Psoas muscle (tissue), 7 donors: ENCODE measurements at regions not wholly inside any gene's neighbourhood (a gene's known extent, or its start where the extent isn't known, plus 50 kb on each side); places are given as distances from the start of the nearest gene placed in this dataset.
A peak's percentile ranks its signal among the peaks of the same experiment; 100 is the strongest.

Source experiments
- ATAC-seq, 4 donors: fragments of 200-7000 bp; cut with Tn5 transposase; one replicate each; pipeline ENCODE4 v1.9.1; 2020; ENCODE audit warnings: moderate library complexity in 3 of 4, mild to moderate bottlenecking in 2 of 4
- DNase-seq, 2 donors: peaks; one replicate each; pipeline ENCODE4 v3.0.0-alpha.2; 2020
- H3K27ac ChIP-seq: fragments of 200-600 bp; one replicate; pipeline ENCODE4 v1.8.0; 2022
- H3K27me3 ChIP-seq, 3 donors: fragments of 200-600 bp in 1 of 3; one replicate each; pipeline versions ENCODE4 v1.6.1 to v1.8.0; 2013 to 2022; ENCODE audit warnings: low read length in 2 of 3, mild to moderate bottlenecking in 2 of 3, moderate library complexity in 1 of 3; ENCODE audit not compliant: insufficient read depth in 3 of 3
- H3K36me3 ChIP-seq, 2 donors: fragments of 200-600 bp in 1 of 2; one replicate each; pipeline versions ENCODE4 v1.6.1 to v1.8.0; 2013 to 2022; ENCODE audit warnings: low read depth in 1 of 2, mild to moderate bottlenecking in 1 of 2, moderate library complexity in 1 of 2; ENCODE audit not compliant: insufficient read depth in 1 of 2
- H3K4me1 ChIP-seq: fragments of 200-600 bp; one replicate; pipeline ENCODE4 v1.8.0; 2022
- H3K4me3 ChIP-seq: fragments of 200-600 bp; one replicate; pipeline ENCODE4 v1.8.0; 2022; ENCODE audit warnings: mild to moderate bottlenecking
- H3K9me3 ChIP-seq: fragments of 200-600 bp; one replicate; pipeline ENCODE4 v1.8.0; 2022
- WGBS, 3 donors: extraction: QIAGEN DNeasy Blood & Tissue Kit; methylation state at CpG; one replicate each; pipeline versions ENCODE4 v1.1.6 to v1.1.7; 2013; 5-methylcytosine and 5-hydroxymethylcytosine counted together
- intact Hi-C, 2 donors: fragments of 100-400 bp; cut with DNase I; formaldehyde crosslinking; loops; one replicate each; pipeline versions ENCODE4 v1.11.0 to v1.14.2; 2022
- TF ChIP-seq, protein P1 (sequence below): fragments of 200-600 bp; IDR thresholded peaks from one replicate; pipeline ENCODE4 v1.8.0; 2022; ENCODE audit warnings: antibody characterized with exemption
- donor health status: healthy with polysubstance abuse.
- donor health status: DM: no; HTN: no; CAD: no; lungs with moderate emphysema.
- donor health status: Bipolar disorder and iron deficiency.
- donor health status: healthy.
- donor health status: DM: yes; HTN: yes; CAD: no.
- donor health status: DM: no; HTN: no; CAD: no.
- donor health status: DM: yes; HTN: yes; CAD: no.

DNA sequence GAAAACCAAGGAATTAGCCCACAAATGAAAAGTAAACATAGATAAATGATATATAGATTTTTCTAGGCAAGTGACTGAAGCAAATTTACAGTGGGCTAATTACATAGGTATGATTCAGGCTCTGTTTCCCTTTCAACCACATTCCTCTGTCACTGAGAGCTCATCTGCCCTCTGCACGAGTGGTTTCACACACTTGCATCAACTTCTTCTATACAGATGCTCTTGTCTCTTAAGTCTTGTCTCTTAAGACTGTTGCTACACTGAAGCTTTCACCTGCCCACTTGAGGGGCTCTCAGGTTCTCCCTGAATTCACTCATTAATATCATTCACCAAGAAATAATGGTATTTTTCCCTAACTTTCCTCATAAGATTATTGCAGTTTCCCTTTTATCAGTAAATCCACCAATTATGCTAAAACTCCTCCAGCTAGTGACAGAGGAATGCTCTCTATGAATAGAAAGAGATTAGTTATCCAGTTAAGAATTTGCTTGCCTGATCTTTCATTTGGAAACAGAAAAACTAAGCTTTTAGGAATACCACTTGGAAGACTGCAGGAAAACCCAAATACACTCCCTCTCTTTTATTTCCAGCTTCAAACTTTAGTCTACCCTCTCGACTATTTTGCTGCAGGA, 95.7 kb downstream of the ELAPOR2 start:
- H3K4me3 ChIP-seq = no peak overlapping the region
- H3K27ac ChIP-seq = peak overlapping the region; percentile 68
- 73 to 82% (median 78%) methylated on average over 2 of the region's 2 CpGs for WGBS, 3 donors
- peaks cover 16% of the 10 kb centered on the region for H3K4me1 ChIP-seq
- intact Hi-C loops = loop anchor here in 1 of 2 donors (5.0 kb wide), 1 partner anchor 34 kb away; no protein-coding TSS in a partner anchor
- H3K9me3 ChIP-seq = no peaks in the 10 kb centered on the region
- TF ChIP-seq, protein P1, sequence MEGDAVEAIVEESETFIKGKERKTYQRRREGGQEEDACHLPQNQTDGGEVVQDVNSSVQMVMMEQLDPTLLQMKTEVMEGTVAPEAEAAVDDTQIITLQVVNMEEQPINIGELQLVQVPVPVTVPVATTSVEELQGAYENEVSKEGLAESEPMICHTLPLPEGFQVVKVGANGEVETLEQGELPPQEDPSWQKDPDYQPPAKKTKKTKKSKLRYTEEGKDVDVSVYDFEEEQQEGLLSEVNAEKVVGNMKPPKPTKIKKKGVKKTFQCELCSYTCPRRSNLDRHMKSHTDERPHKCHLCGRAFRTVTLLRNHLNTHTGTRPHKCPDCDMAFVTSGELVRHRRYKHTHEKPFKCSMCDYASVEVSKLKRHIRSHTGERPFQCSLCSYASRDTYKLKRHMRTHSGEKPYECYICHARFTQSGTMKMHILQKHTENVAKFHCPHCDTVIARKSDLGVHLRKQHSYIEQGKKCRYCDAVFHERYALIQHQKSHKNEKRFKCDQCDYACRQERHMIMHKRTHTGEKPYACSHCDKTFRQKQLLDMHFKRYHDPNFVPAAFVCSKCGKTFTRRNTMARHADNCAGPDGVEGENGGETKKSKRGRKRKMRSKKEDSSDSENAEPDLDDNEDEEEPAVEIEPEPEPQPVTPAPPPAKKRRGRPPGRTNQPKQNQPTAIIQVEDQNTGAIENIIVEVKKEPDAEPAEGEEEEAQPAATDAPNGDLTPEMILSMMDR = no peak
- DNase-seq = no peak
- no peaks in the 10 kb centered on the region for H3K36me3 ChIP-seq
- peak in 2 of 4 donors; percentile 51 to 54 for ATAC-seq
- no peaks in the 10 kb centered on the region for H3K27me3 ChIP-seq

DNA sequence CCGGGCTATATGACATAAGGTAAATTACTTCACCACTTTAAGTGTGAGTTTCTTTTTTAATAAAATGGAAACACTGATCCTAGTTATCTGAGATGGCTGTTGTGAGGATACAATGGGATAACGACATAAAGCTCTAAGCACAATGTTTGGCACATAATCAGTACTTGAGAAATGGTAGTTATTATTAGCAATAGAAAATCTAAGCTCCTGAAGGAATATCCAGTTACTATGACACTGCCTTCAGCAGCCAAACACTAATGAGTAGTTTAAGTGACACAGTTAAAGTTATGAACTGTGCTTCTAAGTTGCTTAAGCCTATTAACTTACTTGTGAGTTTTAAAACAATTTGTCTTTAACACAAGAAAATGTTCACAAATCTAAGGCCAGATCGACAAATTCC, 96.8 kb downstream of the ELAPOR2 start:
- peaks cover 16% of the 10 kb centered on the region for H3K4me1 ChIP-seq
- intact Hi-C loops = loop anchor here in 1 of 2 donors (5.0 kb wide), 1 partner anchor 35 kb away; no protein-coding TSS in a partner anchor
- peak; percentile 53 to 87 (median 62) for ATAC-seq

DNA sequence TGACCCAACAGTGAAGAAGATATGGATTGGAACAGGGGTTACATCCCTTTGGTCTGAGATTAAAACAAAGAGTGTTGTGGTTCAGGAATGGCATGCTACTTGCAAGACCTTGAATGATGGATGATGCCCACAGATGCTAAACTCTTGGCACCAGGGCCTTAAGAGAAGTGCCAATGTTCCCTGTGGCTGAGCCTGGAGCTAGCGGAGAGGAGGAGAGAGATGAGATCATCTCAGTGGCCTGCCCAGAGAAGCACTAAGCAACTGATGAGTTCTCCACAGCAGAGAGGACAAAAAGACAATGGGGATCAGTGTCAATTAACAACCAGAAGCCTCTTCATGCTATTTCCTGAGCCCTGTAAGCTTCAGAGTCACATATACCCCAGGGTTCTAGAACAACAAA, 97.8 kb downstream of the ELAPOR2 start:
- ATAC-seq = peak; percentile 90 to 98 (median 94)
- Histone ChIP-seq H3K36me3 (no peaks in the 10 kb centered on the region), H3K4me1 (peaks cover 16% of the 10 kb centered on the region), H3K4me3 (no peak overlapping the region), H3K27ac (peak overlapping the region; percentile 68), H3K27me3 (no peaks in the 10 kb centered on the region), H3K9me3 (no peaks in the 10 kb centered on the region)
- no peak for DNase-seq
- intact Hi-C loops = loop anchor here in 1 of 2 donors (5.0 kb wide), 1 partner anchor 36 kb away; no protein-coding TSS in a partner anchor
- 22 to 44% (median 29%) methylated on average over 1 of the region's 1 CpG for WGBS, 3 donors
- TF ChIP-seq, protein P1 = no peak

More for the DNA sequence above, 96.8 kb downstream of the ELAPOR2 start:
- Histone ChIP-seq H3K36me3 (no peaks in the 10 kb centered on the region), H3K27ac (peak overlapping the region; percentile 68), H3K27me3 (no peaks in the 10 kb centered on the region), H3K4me3 (peak overlapping the region; percentile 7), H3K9me3 (no peaks in the 10 kb centered on the region)
- TF ChIP-seq, protein P1 = no peak
- no peak for DNase-seq
- 58 to 63% (median 62%) methylated on average over 3 of the region's 3 CpGs for WGBS, 3 donors

DNA sequence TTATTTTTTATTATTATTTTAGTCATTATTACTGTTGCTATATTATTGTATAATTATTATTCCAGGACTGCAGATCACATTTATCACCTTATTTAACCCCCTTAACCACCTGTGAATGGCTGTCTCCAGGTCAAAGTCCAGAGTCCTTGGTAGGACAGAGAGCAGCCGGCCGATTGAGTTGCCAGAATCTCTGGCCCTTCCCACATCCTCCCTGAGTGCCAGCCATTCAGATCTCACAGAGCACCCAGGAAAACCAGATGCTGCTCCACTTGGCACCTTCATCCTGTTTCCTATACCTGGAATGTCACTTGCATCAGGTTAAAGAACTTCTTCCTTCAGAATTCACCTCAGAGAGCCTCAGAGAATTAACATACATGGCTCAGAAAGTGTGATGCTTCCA, 101.1 kb downstream of the ELAPOR2 start:
- no peak overlapping the region for H3K27ac ChIP-seq
- TF ChIP-seq, protein P1 = no peak
- no peak overlapping the region for H3K4me3 ChIP-seq
- H3K27me3 ChIP-seq = no peaks in the 10 kb centered on the region
- ATAC-seq (no peak), DNase-seq (no peak)
- H3K9me3 ChIP-seq = no peaks in the 10 kb centered on the region
- 46 to 48% (median 47%) methylated on average over 2 of the region's 2 CpGs for WGBS, 3 donors
- peaks cover 17% of the 10 kb centered on the region for H3K4me1 ChIP-seq
- H3K36me3 ChIP-seq = no peaks in the 10 kb centered on the region
- intact Hi-C loops = no loop called here
